ENCODE measurements at regions not wholly inside any gene's neighbourhood (a gene's known extent, or its start where the extent isn't known, plus 50 kb on each side); places are given as distances from the start of the nearest gene placed in this dataset.
"Not testable (repeated sequence)": the region's sequence is repeated elsewhere in the genome, so short reads cannot be mapped to it uniquely, and the experiment has no call there.

GRCh38 chr17:56000411-56000810 lies 152.9 kb upstream of the ANKFN1 start:
- no peak for DNase-seq (ENCODE audit: low read depth in 2 of 2)

GRCh38 chr17:56002656-56003055 lies 150.6 kb upstream of the ANKFN1 start:
- not testable (repeated sequence) for DNase-seq (ENCODE audit: low read depth in 2 of 2)

- DNase-seq (ENCODE audit: low read depth in 2 of 2): no peak
Measured at GRCh38 chr17:56009795-56010651, 143.3 kb upstream of the ANKFN1 start.

- DNase-seq (ENCODE audit: low read depth in 2 of 2): no peak
Measured at GRCh38 chr17:56011406-56012131, 141.7 kb upstream of the ANKFN1 start.

- no peak for DNase-seq (ENCODE audit: low read depth in 2 of 2)
Measured at GRCh38 chr17:56018211-56018610, 135.1 kb upstream of the ANKFN1 start.

GRCh38 chr17:56020369-56020768 lies 132.9 kb upstream of the ANKFN1 start:
- no peak for DNase-seq (ENCODE audit: low read depth in 2 of 2)

- DNase-seq (ENCODE audit: low read depth in 2 of 2): no peak
Measured at GRCh38 chr17:56021681-56022190, 131.5 kb upstream of the ANKFN1 start.

- DNase-seq (ENCODE audit: low read depth in 2 of 2): no peak
Measured at GRCh38 chr17:56023851-56024250, 129.4 kb upstream of the ANKFN1 start.

- DNase-seq (ENCODE audit: low read depth in 2 of 2): no peak
Measured at GRCh38 chr17:56026915-56027314, 126.4 kb upstream of the ANKFN1 start.

GRCh38 chr17:56028837-56029236 lies 124.4 kb upstream of the ANKFN1 start:
- no peak for DNase-seq (ENCODE audit: low read depth in 2 of 2)

GRCh38 chr17:56030009-56030624 lies 123.2 kb upstream of the ANKFN1 start:
- DNase-seq (ENCODE audit: low read depth in 2 of 2): no peak

GRCh38 chr17:56031636-56032035 lies 121.6 kb upstream of the ANKFN1 start:
- no peak for DNase-seq (ENCODE audit: low read depth in 2 of 2)

GRCh38 chr17:56034197-56034635 lies 119.1 kb upstream of the ANKFN1 start:
- no peak for DNase-seq (ENCODE audit: low read depth in 2 of 2)

GRCh38 chr17:56038131-56038530 lies 115.1 kb upstream of the ANKFN1 start:
- DNase-seq (ENCODE audit: low read depth in 2 of 2): no peak

- DNase-seq (ENCODE audit: low read depth in 2 of 2): no peak
Measured at GRCh38 chr17:56045872-56046271, 107.4 kb upstream of the ANKFN1 start.

GRCh38 chr17:56047331-56047730 lies 105.9 kb upstream of the ANKFN1 start:
- no peak for DNase-seq (ENCODE audit: low read depth in 2 of 2)

GRCh38 chr17:56057869-56058268 lies 95.4 kb upstream of the ANKFN1 start:
- DNase-seq (ENCODE audit: low read depth in 2 of 2): no peak

GRCh38 chr17:56064506-56064905 lies 88.8 kb upstream of the ANKFN1 start:
- DNase-seq (ENCODE audit: low read depth in 2 of 2): no peak

- no peak for DNase-seq (ENCODE audit: low read depth in 2 of 2)
Measured at GRCh38 chr17:56074361-56074890, 78.8 kb upstream of the ANKFN1 start.

- no peak for DNase-seq (ENCODE audit: low read depth in 2 of 2)
Measured at GRCh38 chr17:56076980-56077379, 76.3 kb upstream of the ANKFN1 start.

- DNase-seq (ENCODE audit: low read depth in 2 of 2): no peak
Measured at GRCh38 chr17:56083475-56083874, 69.8 kb upstream of the ANKFN1 start.
